GM12873 (cell line): ENCODE measurements at regions not wholly inside any gene's neighbourhood (a gene's known extent, or its start where the extent isn't known, plus 50 kb on each side); places are given as distances from the start of the nearest gene placed in this dataset.

Source experiments
- TF ChIP-seq, protein P1 (sequence below): IDR thresholded peaks from 2 replicates; pipeline ENCODE4 v1.5.1; 2012; ENCODE audit warnings: low read depth, mild to moderate bottlenecking, moderate library complexity, low read length, control low read depth; ENCODE audit not compliant: insufficient read depth; ENCODE audit errors: missing control alignments

DNA sequence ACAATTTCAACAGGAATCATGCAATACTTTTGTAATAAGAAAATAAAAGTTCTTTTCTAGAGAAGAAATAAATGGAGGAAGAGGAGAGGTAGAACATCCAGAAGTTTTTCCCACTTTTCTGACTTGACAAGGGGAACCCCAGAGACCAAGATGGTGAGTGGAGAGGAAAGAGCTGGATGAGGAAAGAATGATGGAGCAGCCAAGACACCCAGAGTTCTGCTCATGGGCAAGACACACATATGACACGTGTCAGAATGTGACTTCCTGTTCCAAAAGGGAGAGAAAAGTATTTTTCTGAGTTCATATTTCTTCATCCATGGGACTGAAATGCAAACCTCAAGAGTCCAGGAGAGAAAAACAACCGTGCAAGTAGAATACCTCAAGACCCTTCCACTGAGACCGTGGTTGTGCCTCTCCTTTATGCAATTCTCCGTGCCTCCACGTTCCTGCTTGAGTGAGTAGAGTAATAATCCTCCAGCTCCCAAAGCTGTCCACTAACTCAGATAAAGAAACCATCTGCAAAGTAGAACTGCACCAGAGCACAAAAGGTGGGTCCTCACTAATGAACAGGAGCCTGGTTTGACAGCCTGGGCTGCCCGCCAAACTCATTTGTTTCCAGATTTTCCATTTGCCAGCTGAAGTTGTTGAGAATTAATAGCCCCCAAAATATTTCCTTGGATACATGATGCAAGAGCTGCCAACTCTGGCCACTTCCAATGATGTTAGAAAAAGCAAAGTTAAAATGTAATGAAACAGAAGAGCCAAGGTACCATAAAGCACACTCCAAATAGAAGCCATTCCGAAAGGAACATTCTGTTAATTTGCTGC, 272.6 kb upstream of the IGF1R start:
- TF ChIP-seq, protein P1, sequence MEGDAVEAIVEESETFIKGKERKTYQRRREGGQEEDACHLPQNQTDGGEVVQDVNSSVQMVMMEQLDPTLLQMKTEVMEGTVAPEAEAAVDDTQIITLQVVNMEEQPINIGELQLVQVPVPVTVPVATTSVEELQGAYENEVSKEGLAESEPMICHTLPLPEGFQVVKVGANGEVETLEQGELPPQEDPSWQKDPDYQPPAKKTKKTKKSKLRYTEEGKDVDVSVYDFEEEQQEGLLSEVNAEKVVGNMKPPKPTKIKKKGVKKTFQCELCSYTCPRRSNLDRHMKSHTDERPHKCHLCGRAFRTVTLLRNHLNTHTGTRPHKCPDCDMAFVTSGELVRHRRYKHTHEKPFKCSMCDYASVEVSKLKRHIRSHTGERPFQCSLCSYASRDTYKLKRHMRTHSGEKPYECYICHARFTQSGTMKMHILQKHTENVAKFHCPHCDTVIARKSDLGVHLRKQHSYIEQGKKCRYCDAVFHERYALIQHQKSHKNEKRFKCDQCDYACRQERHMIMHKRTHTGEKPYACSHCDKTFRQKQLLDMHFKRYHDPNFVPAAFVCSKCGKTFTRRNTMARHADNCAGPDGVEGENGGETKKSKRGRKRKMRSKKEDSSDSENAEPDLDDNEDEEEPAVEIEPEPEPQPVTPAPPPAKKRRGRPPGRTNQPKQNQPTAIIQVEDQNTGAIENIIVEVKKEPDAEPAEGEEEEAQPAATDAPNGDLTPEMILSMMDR: no peak

DNA sequence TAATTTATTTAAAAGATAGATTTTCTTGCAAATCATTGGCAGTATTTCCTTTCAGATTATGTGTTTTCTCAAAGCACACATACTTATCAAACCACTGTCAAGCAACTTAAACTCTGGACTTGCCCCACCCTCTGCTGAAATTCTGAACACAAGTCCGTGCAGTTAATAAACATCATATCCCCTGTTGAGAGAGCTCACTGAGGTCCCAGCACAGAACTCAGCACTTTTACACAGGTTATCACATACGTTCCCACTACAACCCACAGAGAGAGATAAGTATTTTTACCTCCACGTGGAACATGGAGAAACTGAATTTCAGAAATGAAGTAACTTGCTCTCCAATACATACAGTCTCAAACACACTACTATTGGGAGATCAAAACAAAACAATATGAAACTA, 267.6 kb upstream of the IGF1R start:
- TF ChIP-seq, protein P1: no peak

DNA sequence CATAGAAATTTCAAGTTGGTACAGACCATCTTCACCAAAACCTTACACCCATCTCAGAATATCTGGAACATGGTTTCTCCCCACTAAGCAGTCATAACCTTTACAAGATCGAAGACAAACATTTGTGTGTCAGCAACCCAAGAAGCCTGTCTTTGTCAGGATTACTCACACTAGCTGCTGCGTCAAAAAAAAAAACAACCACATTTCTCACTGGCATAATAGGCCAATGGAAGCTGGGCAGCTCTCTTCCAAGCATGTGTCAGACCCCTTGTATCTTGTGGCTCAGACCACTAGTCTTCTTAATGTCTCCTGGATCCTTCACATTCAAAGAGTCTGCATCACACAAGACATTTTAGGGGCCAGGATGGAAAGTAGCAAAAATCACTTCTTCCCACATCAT, 266.9 kb upstream of the IGF1R start:
- TF ChIP-seq, protein P1: no peak

DNA sequence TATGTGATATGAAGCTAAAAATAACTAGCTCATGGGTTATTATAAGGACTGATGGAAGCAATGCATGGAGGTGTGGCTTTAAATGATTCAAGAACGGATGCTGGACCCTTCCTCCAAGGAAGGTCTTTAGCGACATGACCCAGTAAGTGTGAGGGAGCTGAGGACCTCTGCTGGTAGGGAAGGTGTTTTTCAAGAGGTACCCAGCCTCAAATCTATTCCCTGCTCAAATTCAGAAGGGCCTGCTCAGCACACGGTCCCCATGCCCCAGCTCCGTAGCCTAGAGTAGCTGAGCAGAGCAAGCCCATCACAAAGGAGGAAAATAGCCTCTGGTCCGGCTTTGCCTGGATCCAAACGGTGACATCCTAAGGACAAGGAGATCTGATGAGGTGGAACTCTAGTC, 266.2 kb upstream of the IGF1R start:
- TF ChIP-seq, protein P1: no peak

DNA sequence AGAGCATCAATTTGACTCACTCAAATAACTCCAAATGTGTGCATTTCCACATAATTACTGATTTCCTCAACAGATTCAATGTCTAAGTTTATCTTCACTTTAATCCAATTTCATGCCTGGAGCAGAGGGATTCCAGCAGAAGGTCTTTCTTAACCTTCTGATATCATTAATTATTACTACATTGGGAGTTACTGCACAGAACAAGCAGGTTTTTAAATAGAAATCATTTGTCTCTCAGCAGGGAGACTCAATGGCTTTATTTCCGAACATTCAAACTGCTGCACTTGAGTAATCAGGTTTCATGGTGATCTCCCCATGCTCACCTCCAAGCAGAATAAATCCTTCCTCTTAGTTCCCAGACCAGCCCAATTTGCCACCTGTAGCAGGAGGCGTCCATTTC, 264.8 kb upstream of the IGF1R start:
- TF ChIP-seq, protein P1: no peak

DNA sequence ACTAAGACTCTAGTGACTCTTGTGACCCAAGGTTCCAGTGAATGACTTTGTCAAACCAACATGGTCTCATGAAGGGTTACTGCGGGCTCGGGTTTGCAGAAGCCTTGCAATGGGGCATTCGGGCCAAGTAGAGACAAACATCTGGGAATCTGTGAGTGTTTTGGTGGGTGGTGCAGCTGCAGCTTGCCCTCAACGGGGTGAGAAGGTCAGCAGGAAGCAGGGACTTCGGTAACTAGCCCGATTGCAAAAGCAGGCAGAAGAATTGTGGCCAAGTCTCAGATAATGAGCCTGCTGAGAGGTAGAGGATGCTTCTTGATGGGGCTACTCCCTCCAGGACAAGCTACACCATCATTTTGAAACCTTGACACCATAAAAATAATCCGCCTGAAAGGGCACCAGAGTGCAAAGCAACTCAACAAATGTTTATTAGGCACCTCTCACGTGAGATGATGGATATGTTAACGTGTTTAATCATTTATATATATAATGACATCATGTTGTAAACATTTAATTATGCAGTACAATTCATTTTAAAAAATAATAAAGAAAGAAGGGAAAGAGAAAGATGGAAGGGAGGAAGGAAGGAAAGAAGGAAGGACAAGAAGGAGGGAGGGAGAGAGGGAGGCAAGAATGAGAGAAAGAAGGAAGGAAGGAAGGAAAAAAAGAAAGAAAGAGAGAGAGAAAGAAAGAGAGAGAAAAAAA, 263.9 kb upstream of the IGF1R start:
- TF ChIP-seq, protein P1: no peak

DNA sequence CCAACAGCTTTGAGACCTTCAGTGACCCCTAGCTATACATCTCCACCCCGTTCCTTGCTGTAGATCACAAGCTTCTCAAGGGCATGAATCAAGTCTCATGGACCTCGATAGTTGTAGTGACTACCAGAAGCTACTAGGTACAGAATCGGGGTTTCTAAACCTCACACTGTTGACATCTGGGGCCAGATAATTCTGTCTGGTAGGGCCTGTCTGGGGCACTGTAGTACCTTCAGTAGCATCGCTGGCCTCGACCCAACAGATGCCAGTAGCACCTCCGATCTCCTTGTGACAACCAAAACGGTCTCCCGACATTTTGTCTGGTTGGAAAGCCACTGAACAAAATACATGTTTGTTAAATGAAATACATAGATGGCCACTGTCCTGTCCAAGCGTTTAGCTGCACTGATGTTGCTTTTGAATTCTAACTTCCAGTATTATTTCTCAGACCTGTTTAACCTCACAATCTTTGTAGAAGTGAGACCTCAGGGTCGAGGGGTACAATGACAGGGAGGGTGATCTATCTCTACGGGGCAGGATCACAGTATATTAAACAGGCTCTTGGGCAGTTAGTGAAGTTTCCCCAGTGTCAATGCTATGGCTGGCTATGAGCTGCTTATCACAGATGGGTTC, 262.5 kb upstream of the IGF1R start:
- TF ChIP-seq, protein P1: no peak
